GM23248 (cell line): ENCODE measurements at regions not wholly inside any gene's neighbourhood (a gene's known extent, or its start where the extent isn't known, plus 50 kb on each side); places are given as distances from the start of the nearest gene placed in this dataset.

Experiments used
- DNase-seq: peaks from one replicate; pipeline ENCODE4 v3.0.0-alpha.2; 2015
- H2AFZ ChIP-seq: fragments of 200-600 bp; sonication (generic); 2 replicates; pipeline ENCODE4 v1.6.1; 2016; ENCODE audit warnings: antibody characterized with exemption
- H3F3A ChIP-seq: fragments of 200-600 bp; sonication (generic); 2 replicates; pipeline ENCODE4 v1.6.1; 2016; ENCODE audit warnings: mild to moderate bottlenecking, antibody characterized with exemption, mixed run types; ENCODE audit not compliant: insufficient read depth
- H3K27ac ChIP-seq: fragments of 200-600 bp; sonication (generic); 2 replicates; pipeline ENCODE4 v1.5.1; 2016; ENCODE audit warnings: mild to moderate bottlenecking
- H3K27me3 ChIP-seq: fragments of 200-600 bp; sonication (generic); replicated peaks from 2 replicates; pipeline ENCODE4 v1.6.1; 2016; ENCODE audit warnings: mild to moderate bottlenecking; ENCODE audit not compliant: insufficient read depth
- H3K36me3 ChIP-seq: fragments of 200-600 bp; sonication (generic); 2 replicates; pipeline ENCODE4 v1.6.1; 2016; ENCODE audit warnings: low read depth, mild to moderate bottlenecking
- H3K4me1 ChIP-seq: fragments of 200-600 bp; sonication (generic); 2 replicates; pipeline ENCODE4 v1.6.1; 2016; ENCODE audit warnings: mild to moderate bottlenecking; ENCODE audit not compliant: insufficient read depth
- H3K4me2 ChIP-seq: fragments of 200-600 bp; sonication (generic); one replicate; pipeline ENCODE4 v1.6.1; 2016; ENCODE audit warnings: mild to moderate bottlenecking; ENCODE audit not compliant: unreplicated experiment
- H3K4me3 ChIP-seq: fragments of 200-600 bp; sonication (generic); 2 replicates; pipeline ENCODE4 v1.5.1; 2016; ENCODE audit warnings: mild to moderate bottlenecking
- H3K79me2 ChIP-seq: fragments of 200-600 bp; sonication (generic); 2 replicates; pipeline ENCODE4 v1.6.1; 2016; ENCODE audit warnings: mild to moderate bottlenecking; ENCODE audit not compliant: insufficient read depth
- H3K9ac ChIP-seq: fragments of 200-600 bp; sonication (generic); 2 replicates; pipeline ENCODE4 v1.6.1; 2016; ENCODE audit warnings: mild to moderate bottlenecking
- H3K9me2 ChIP-seq: fragments of 200-600 bp; sonication (generic); 2 replicates; pipeline ENCODE4 v1.6.1; 2016; ENCODE audit warnings: mixed run types, mild to moderate bottlenecking, moderate library complexity; ENCODE audit not compliant: insufficient read depth
- H3K9me3 ChIP-seq: fragments of 200-600 bp; sonication (generic); one replicate; pipeline ENCODE4 v1.6.1; 2017; ENCODE audit warnings: low read depth
- H4K20me1 ChIP-seq: fragments of 200-600 bp; sonication (generic); 2 replicates; pipeline ENCODE4 v1.6.0; 2016; ENCODE audit not compliant: insufficient read depth
- EZH2 ChIP-seq: fragments of 200-600 bp; sonication (generic); IDR thresholded peaks from 2 replicates; pipeline ENCODE4 v1.6.1; 2018; ENCODE audit warnings: antibody characterized with exemption, mild to moderate bottlenecking; ENCODE audit not compliant: insufficient read depth, poor library complexity, severe bottlenecking
- EZH2phosphoT487 ChIP-seq: fragments of 200-600 bp; sonication (generic); IDR thresholded peaks from 2 replicates; pipeline ENCODE4 v1.6.1; 2018; ENCODE audit warnings: antibody characterized with exemption, moderate library complexity, mild to moderate bottlenecking, low read depth; ENCODE audit not compliant: insufficient read depth
- WGBS, 2 experiments: methylation state at CpG; one replicate each; pipeline ENCODE4 v1.1.6; 2015 to 2017; ENCODE audit warnings: low lambda C conversion rate in 2 of 2, low coverage in 1 of 2; ENCODE audit errors: missing lambda C conversion rate in 2 of 2; 5-methylcytosine and 5-hydroxymethylcytosine counted together
- in situ Hi-C: fragments of 300-500 bp; cut with MboI; formaldehyde crosslinking; loops from 2 replicates; pipeline ENCODE4 v1.15.0; 2020

- H3K27ac ChIP-seq, result no peak overlapping the region
- DNase-seq, result no peak
- H4K20me1 ChIP-seq, result no peaks in the 10 kb centered on the region
- TF ChIP-seq EZH2 (no peak), EZH2phosphoT487 (no peak)
- H3F3A ChIP-seq, result no peaks in the 10 kb centered on the region
- H3K4me3 ChIP-seq, result no peak overlapping the region
- WGBS, 2 experiments, result 65% methylated on average over 26 of the region's 26 CpGs
- no peaks in the 10 kb centered on the region for H3K4me1 ChIP-seq
- H2AFZ ChIP-seq, result no peak overlapping the region
- no peaks in the 10 kb centered on the region for H3K79me2 ChIP-seq
- in situ Hi-C loops, result no loop called here
- H3K27me3 ChIP-seq, result no peaks in the 10 kb centered on the region
- no peaks in the 10 kb centered on the region for H3K36me3 ChIP-seq
- H3K9me3 ChIP-seq, result no peaks in the 10 kb centered on the region
- H3K4me2 ChIP-seq, result no peak overlapping the region
- no peaks in the 10 kb centered on the region for H3K9me2 ChIP-seq
- H3K9ac ChIP-seq, result no peak overlapping the region
Measured at GRCh38 chr4:58456727-58457384, 1346.7 kb upstream of the IGFBP7 start.

- Histone ChIP-seq H3K9me2 (no peaks in the 10 kb centered on the region), H3K9me3 (no peaks in the 10 kb centered on the region)
- 35 to 39% methylated on average over 6 of the region's 6 CpGs for WGBS, 2 experiments
Measured at GRCh38 chr4:58453956-58454355, 1343.8 kb upstream of the IGFBP7 start.

GRCh38 chr4:58451707-58452106 is 1341.5 kb upstream of the IGFBP7 start:
- no peak overlapping the region for H3K27ac ChIP-seq
- no peaks in the 10 kb centered on the region for H3K36me3 ChIP-seq
- H3K9ac ChIP-seq, result no peak overlapping the region
- 8 to 10% methylated on average over 2 of the region's 2 CpGs for WGBS, 2 experiments
- no peak overlapping the region for H3K4me3 ChIP-seq
- no peak overlapping the region for H2AFZ ChIP-seq
- in situ Hi-C loops, result no loop called here
- no peaks in the 10 kb centered on the region for H3K9me3 ChIP-seq
- no peak overlapping the region for H3K4me2 ChIP-seq
- TF ChIP-seq EZH2, result no peak
- no peak for TF ChIP-seq EZH2phosphoT487
- H4K20me1 ChIP-seq, result no peaks in the 10 kb centered on the region
- no peaks in the 10 kb centered on the region for H3K4me1 ChIP-seq
- H3F3A ChIP-seq, result no peaks in the 10 kb centered on the region
- no peaks in the 10 kb centered on the region for H3K27me3 ChIP-seq
- no peaks in the 10 kb centered on the region for H3K9me2 ChIP-seq
- no peak for DNase-seq
- no peaks in the 10 kb centered on the region for H3K79me2 ChIP-seq

More at GRCh38 chr4:58453956-58454355, 1343.8 kb upstream of the IGFBP7 start:
- H3K36me3 ChIP-seq, result no peaks in the 10 kb centered on the region
- no peak overlapping the region for H3K27ac ChIP-seq
- no peak overlapping the region for H3K4me3 ChIP-seq
- H4K20me1 ChIP-seq, result no peaks in the 10 kb centered on the region
- no peaks in the 10 kb centered on the region for H3K79me2 ChIP-seq
- TF ChIP-seq EZH2phosphoT487 (no peak), EZH2 (no peak)
- H3K27me3 ChIP-seq, result no peaks in the 10 kb centered on the region
- no peak overlapping the region for H3K9ac ChIP-seq
- no peaks in the 10 kb centered on the region for H3F3A ChIP-seq
- in situ Hi-C loops, result no loop called here
- H3K4me1 ChIP-seq, result no peaks in the 10 kb centered on the region
- no peak overlapping the region for H3K4me2 ChIP-seq
- no peak overlapping the region for H2AFZ ChIP-seq
- no peak for DNase-seq

GRCh38 chr4:58435871-58436270 is 1325.7 kb upstream of the IGFBP7 start:
- in situ Hi-C loops, result no loop called here
- Histone ChIP-seq H3K36me3 (no peaks in the 10 kb centered on the region), H3K4me3 (no peak overlapping the region), H3F3A (no peaks in the 10 kb centered on the region), H3K79me2 (no peaks in the 10 kb centered on the region), H2AFZ (no peak overlapping the region), H4K20me1 (no peaks in the 10 kb centered on the region), H3K27me3 (no peaks in the 10 kb centered on the region), H3K27ac (no peak overlapping the region), H3K9me2 (no peaks in the 10 kb centered on the region), H3K4me2 (no peak overlapping the region), H3K9me3 (no peaks in the 10 kb centered on the region), H3K9ac (no peak overlapping the region), H3K4me1 (no peaks in the 10 kb centered on the region)
- no peak for DNase-seq
- TF ChIP-seq EZH2, result no peak
- WGBS, 2 experiments, result 87 to 93% methylated on average over 11 of the region's 11 CpGs

GRCh38 chr4:58413849-58414248 is 1303.7 kb upstream of the IGFBP7 start:
- H3K36me3 ChIP-seq, result no peaks in the 10 kb centered on the region
- no peaks in the 10 kb centered on the region for H3K27me3 ChIP-seq
- H3K9me2 ChIP-seq, result no peaks in the 10 kb centered on the region
- H3K79me2 ChIP-seq, result no peaks in the 10 kb centered on the region
- no peak for TF ChIP-seq EZH2phosphoT487
- no peak for TF ChIP-seq EZH2
- H2AFZ ChIP-seq, result no peak overlapping the region
- in situ Hi-C loops, result no loop called here
- H3K4me2 ChIP-seq, result no peak overlapping the region
- H3F3A ChIP-seq, result no peaks in the 10 kb centered on the region
- no peak for DNase-seq
- H3K9ac ChIP-seq, result no peak overlapping the region
- H3K4me1 ChIP-seq, result no peaks in the 10 kb centered on the region
- 11 to 16% methylated on average over 1 of the region's 1 CpG for WGBS, 2 experiments
- H4K20me1 ChIP-seq, result no peaks in the 10 kb centered on the region
- H3K4me3 ChIP-seq, result no peak overlapping the region
- H3K27ac ChIP-seq, result no peak overlapping the region
- no peaks in the 10 kb centered on the region for H3K9me3 ChIP-seq
